ENCODE measurements at regions not wholly inside any gene's neighbourhood (a gene's known extent, or its start where the extent isn't known, plus 50 kb on each side); places are given as distances from the start of the nearest gene placed in this dataset.

DNA sequence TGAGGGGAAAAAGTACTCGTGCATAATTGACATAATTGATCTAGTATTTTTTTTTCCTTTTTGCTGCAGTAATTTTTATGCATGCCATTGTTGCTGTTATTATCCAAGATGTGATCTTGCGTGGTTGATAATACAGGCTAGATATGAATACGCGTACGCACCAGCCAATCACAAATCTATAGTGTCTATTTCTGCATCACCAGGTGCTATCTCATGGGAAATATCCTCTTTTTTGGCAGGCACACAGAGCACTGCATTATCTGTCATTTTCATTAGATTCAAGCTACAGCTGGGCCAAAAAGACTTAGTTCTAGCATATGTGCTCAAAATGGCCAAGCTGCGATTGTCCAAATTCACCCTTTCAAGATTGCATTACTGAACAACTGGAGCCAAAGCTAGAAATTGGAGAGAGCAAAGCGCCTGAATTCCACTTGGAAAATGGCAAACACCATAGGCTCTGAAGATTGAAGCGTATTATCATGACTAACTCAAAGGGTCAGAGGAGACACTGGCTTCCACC is 181.1 kb downstream of the TSHZ3 start:
- in situ Hi-C loops (cut with MboI; ENCODE audit: low pct_unique_long_range_greater_than_20kb, low sequenced_read_pairs, unreplicated experiment): no loop called here
- TF ChIP-seq, protein P1, sequence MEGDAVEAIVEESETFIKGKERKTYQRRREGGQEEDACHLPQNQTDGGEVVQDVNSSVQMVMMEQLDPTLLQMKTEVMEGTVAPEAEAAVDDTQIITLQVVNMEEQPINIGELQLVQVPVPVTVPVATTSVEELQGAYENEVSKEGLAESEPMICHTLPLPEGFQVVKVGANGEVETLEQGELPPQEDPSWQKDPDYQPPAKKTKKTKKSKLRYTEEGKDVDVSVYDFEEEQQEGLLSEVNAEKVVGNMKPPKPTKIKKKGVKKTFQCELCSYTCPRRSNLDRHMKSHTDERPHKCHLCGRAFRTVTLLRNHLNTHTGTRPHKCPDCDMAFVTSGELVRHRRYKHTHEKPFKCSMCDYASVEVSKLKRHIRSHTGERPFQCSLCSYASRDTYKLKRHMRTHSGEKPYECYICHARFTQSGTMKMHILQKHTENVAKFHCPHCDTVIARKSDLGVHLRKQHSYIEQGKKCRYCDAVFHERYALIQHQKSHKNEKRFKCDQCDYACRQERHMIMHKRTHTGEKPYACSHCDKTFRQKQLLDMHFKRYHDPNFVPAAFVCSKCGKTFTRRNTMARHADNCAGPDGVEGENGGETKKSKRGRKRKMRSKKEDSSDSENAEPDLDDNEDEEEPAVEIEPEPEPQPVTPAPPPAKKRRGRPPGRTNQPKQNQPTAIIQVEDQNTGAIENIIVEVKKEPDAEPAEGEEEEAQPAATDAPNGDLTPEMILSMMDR (IDR thresholded peaks at IDR 0.05; ENCODE audit: extremely low read depth, insufficient read depth, missing control alignments): no peak
- no peak for DNase-seq (ENCODE audit: low spot score)

DNA sequence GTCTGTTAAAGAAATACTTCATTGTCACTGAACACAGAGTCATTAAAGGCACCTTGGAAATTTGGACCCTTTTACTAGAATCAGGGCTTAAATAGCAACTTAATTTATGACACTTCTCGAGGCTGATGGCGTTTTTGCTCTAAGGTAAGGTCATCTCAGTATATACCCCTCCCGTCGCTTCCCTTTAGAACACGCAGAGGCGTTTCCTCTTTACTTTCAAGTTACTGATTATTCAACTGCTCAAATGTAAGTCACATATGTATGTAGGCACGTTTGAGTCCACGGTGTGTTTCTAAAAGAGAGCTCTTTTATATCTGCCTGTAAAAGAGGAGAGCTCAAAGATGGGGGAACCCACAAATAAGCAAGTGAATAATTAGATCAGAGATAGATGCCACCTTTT is 181.5 kb downstream of the TSHZ3 start:
- DNase-seq (ENCODE audit: low spot score): no peak
- TF ChIP-seq, protein P1 (IDR thresholded peaks at IDR 0.05; ENCODE audit: extremely low read depth, insufficient read depth, missing control alignments): no peak
- in situ Hi-C loops (cut with MboI; ENCODE audit: low pct_unique_long_range_greater_than_20kb, low sequenced_read_pairs, unreplicated experiment): no loop called here

DNA sequence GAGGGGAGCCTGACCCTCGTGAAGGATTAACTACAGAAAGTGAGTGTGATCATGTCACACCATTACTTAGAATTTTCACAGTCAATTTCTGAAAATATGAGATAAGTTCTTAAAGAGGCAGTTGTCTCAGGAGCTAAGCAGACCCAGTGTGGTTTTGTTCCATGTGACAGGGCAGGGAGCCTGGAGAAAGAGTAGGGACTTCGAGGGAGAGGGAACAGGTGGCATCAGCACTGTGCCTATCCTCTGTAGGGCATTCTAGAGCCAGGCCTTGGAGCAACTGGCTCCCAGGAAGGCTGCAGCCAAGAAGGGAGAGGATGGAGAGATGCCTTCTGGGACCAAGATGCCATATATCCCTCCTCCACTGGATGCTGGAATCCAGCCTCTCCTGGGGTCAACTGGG is 183.0 kb downstream of the TSHZ3 start:
- in situ Hi-C loops (cut with MboI; ENCODE audit: low pct_unique_long_range_greater_than_20kb, low sequenced_read_pairs, unreplicated experiment): no loop called here
- no peak for DNase-seq (ENCODE audit: low spot score)
- TF ChIP-seq, protein P1 (IDR thresholded peaks at IDR 0.05; ENCODE audit: extremely low read depth, insufficient read depth, missing control alignments): no peak

DNA sequence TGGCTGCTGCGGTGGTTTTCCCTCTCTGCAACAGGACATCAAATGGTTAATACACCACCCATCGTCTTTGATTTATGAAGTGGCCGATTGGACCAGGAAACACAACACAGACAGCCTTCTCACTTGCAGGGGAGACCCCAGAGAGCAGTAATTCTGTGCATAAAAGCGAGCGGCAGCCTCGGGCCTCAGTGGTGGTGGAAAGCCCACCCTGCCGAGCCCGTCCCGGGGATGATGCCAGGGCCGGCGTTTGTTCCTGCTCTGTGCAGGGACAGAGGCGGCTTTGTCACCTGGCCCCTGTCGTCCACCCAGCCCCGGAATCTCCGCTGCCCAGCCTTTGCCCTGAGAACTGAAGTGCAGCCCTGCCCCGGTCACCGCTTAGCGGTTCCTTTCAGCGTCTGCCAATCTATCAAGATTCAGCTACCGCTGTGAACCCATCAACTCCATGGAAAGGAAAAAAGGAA is 184.4 kb downstream of the TSHZ3 start:
- no peak for DNase-seq (ENCODE audit: low spot score)
- in situ Hi-C loops (cut with MboI; ENCODE audit: low pct_unique_long_range_greater_than_20kb, low sequenced_read_pairs, unreplicated experiment): no loop called here
- TF ChIP-seq, protein P1 (IDR thresholded peaks at IDR 0.05; ENCODE audit: extremely low read depth, insufficient read depth, missing control alignments): no peak

DNA sequence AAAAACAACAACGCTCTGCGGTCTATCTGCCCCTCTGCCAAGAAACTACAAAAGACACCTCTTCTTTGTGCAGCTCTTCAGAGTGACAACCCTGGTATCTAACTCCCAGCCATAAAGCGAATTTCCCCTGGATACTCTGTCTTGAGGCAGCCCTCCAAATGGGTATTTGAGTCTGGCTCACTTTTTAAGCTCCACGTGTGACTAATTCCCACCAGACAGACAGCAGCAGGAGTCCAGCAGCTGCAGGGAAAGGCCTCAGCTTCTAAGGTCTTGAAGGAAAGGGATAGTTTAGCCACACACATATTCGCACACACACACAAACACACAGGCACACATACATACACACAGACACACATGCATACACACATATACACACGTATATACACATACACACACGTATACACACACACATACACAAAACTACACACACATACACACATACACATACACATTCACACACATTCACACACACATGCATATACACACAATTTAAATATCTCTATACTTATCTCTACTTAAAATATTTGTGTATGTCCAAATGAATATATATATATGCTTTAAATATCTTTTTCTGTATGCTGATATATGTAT is 188.8 kb downstream of the TSHZ3 start:
- no peak for DNase-seq (ENCODE audit: low spot score)
- in situ Hi-C loops (cut with MboI; ENCODE audit: low pct_unique_long_range_greater_than_20kb, low sequenced_read_pairs, unreplicated experiment): no loop called here
- TF ChIP-seq, protein P1 (IDR thresholded peaks at IDR 0.05; ENCODE audit: extremely low read depth, insufficient read depth, missing control alignments): no peak

DNA sequence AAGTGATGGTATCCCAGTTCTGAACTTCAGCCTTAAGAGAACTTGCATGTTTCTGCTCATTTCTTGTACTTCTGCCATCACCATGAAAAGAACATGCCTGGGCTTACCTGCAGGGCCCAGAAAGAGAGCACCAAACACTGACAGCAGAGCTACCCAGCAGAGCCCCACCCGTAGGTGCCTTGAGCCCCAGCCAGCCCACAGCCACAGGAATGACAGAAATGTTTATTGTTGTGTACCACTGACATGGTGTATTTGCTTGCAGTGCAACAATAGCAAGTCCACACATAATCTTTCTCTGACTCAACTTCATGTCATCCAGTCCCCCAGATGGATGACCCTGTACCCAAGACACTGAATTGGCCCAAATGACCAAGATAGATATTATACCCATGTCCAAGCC is 195.2 kb downstream of the TSHZ3 start:
- DNase-seq (ENCODE audit: low spot score): no peak
- TF ChIP-seq, protein P1 (IDR thresholded peaks at IDR 0.05; ENCODE audit: extremely low read depth, insufficient read depth, missing control alignments): no peak
- in situ Hi-C loops (cut with MboI; ENCODE audit: low pct_unique_long_range_greater_than_20kb, low sequenced_read_pairs, unreplicated experiment): no loop called here
